ENCODE measurements at regions not wholly inside any gene's neighbourhood (a gene's known extent, or its start where the extent isn't known, plus 50 kb on each side); places are given as distances from the start of the nearest gene placed in this dataset.

DNA sequence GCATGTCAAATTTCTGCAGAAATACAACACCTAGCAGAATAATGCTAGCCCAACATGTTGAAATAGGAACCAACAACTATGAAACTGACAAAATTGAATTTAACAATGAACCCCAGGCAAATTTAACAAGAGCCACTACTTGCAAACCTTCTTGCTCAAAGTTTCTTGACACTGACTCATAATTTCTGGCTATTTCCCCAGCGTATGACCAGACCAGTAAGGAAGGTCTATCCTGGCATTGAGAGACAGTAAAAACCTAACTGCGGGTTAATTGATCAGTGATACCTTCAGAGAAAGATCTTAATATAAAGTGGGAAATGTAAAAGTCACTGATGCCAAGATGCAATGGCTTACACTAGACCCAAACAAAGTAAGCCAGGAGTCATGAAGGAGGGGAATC is 510.1 kb downstream of the ARL4A start:
- H3K27ac ChIP-seq = no peak overlapping the region
- TF ChIP-seq, protein P1, sequence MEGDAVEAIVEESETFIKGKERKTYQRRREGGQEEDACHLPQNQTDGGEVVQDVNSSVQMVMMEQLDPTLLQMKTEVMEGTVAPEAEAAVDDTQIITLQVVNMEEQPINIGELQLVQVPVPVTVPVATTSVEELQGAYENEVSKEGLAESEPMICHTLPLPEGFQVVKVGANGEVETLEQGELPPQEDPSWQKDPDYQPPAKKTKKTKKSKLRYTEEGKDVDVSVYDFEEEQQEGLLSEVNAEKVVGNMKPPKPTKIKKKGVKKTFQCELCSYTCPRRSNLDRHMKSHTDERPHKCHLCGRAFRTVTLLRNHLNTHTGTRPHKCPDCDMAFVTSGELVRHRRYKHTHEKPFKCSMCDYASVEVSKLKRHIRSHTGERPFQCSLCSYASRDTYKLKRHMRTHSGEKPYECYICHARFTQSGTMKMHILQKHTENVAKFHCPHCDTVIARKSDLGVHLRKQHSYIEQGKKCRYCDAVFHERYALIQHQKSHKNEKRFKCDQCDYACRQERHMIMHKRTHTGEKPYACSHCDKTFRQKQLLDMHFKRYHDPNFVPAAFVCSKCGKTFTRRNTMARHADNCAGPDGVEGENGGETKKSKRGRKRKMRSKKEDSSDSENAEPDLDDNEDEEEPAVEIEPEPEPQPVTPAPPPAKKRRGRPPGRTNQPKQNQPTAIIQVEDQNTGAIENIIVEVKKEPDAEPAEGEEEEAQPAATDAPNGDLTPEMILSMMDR (conservative IDR thresholded peaks at IDR 0.05) = no peak

DNA sequence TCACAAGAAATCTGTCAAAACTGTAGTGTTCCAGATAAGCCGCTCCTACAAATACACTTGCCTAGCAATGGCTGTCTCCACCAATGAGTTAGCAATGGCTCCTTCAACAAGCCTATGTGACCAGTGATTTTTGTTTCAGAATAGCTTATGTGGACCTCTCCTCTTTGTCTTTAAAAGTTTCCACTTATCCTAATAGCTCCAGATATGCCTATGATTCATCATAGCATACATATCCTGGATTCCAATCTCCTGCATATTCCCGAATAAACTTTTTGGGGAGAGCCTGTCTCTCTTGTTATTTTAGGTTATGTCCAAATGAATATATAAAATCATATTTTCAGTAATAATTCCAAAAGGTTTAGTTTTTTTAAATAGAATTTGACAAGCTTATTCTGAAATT is 510.6 kb downstream of the ARL4A start:
- no peak overlapping the region for H3K27ac ChIP-seq
- TF ChIP-seq, protein P1 (conservative IDR thresholded peaks at IDR 0.05) = no peak

DNA sequence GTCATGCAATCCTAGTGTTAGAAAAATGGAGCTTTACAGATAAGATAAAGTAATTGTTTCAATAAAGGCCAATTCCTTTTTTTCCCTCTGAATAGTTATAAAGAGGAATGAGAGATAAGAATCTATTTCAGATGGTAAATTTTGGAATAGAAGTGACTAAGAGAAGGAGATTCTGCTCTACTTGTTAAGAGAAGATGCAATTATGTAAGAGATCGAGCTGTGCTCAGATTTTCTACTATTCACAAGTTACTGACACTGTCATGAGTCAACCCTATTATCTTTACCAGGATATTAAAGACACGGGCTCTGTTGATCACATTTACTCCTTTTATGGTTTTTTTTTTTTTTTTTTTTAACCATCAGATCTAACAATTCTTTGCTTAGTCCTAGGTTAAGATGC is 511.3 kb downstream of the ARL4A start:
- TF ChIP-seq, protein P1 (conservative IDR thresholded peaks at IDR 0.05) = no peak
- H3K27ac ChIP-seq = no peak overlapping the region

DNA sequence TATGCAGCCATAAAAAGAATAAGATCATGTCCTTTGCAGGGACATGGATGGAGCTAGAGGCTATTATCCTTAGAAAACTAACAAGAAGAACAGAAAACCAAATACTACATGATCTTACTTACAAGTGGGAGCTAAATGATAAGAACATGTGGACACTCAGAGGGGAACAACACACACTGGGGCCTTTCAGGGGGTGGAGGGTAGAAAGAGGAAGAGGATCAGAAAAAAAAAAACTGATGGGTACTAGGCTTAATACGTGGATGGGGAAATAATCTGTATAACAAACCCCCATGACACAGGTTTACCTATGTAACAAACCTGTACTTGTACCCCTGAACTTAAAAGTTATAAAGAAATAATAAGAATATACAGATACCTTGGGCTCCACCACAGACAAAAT is 514.2 kb downstream of the ARL4A start:
- no peak overlapping the region for H3K27ac ChIP-seq
- TF ChIP-seq, protein P1 (conservative IDR thresholded peaks at IDR 0.05) = no peak

DNA sequence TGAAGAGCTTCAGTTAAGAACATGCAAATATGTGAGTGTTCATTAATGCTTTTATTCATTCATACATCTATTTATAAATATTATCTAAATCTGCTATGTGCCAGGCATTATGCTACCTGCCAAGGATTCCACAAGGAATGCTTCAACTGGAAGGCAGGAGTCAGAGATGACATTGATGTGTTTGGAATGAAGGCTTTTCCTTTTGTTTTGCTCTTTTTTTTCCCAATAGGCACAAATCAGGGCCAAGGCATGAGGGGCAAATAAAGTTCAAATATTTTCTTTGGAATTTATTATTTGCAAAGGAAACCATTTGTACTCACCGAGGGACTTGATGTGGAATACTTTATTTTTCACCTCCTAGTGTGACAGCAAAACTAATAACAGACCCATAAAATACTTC is 530.3 kb downstream of the ARL4A start:
- TF ChIP-seq, protein P1 (conservative IDR thresholded peaks at IDR 0.05) = no peak
- no peak overlapping the region for H3K27ac ChIP-seq

DNA sequence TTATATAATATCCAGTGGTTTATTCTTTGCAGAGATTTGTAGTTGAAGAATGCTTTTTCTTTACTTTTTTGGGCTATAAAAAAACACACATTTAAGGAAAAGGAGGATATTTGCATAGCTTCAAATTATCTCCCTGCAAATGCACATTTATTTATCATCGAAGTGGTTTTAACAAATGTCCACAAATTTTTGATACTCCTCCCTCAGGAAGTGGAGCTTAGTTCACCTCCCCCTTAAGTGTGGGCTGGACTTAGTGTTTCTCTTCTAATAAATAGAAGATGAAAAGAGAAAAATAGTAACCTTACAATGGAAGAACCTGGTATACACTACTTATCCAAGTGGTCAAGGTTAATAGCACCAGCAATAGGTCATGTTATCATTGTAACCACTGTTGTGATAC is 537.6 kb downstream of the ARL4A start:
- TF ChIP-seq, protein P1 (conservative IDR thresholded peaks at IDR 0.05) = no peak
- H3K27ac ChIP-seq = no peak overlapping the region

DNA sequence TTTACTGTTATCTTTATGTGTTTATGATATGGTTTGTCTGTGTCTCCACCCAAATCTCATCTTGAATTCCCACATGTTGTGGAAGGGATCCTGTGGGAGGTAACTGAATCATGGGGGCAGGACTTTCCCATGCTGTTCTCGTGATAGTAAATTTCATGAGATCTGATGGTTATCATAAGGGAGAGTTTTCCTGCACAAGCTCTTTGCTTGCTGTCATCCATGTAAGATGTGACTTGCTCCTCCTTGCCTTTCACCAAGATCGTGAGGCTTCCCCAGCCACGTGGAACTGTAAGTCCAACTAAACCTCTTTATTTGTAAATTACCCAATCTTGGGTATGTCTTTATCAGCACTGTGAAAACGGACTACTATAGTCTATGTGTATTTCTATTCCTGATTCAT is 539.0 kb downstream of the ARL4A start:
- H3K27ac ChIP-seq = no peak overlapping the region
- TF ChIP-seq, protein P1 (conservative IDR thresholded peaks at IDR 0.05) = no peak

DNA sequence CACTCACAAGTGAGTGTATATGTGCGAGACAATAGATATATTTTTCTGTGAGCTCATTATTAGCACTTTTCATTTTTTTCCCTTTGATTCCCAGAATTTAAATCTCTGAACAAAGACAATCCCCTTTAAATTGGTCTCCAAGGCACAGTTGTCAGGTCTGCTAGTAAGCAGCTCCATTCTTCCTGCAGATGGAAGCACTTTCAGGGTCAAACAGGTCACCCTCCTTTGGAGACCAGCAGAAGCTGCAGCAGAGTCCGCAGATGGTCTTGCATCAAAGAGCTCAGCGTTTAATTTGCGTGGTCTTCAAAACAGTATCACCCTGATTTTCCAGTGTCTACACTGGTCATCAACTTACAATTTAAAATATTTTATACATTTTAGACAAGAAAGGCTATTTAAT is 543.8 kb downstream of the ARL4A start:
- TF ChIP-seq, protein P1 (conservative IDR thresholded peaks at IDR 0.05) = no peak
- no peak overlapping the region for H3K27ac ChIP-seq

All from VCaP (cell line).